ENCODE measurements at regions not wholly inside any gene's neighbourhood (a gene's known extent, or its start where the extent isn't known, plus 50 kb on each side); places are given as distances from the start of the nearest gene placed in this dataset.

DNA sequence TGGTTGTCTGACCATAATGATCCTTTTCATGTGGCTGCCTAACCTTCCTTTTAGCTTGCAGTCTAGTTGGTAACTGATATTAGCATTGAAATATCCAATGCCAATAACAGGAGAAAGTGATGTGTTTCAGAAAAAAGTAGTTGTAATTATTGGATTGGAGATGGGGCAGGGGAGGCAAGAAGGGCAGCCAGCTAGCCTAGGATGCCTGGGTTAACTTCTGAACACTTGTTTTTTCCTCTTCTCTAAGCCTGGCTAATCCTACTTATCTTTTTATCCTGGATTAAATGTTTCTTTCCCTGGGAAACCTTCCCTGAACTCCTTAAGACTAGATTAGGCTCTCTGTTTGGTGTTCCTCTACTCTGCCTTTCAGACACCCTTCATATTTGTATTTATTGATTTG lies 380.2 kb downstream of the TMEM135 start:
- Histone ChIP-seq H4K91ac (ENCODE audit: insufficient read length, low read depth, low read length) (no peak overlapping the region), H4K20me1 (ENCODE audit: control insufficient read depth, insufficient read depth, insufficient read length) (no peaks in the 10 kb centered on the region), H2BK120ac (ENCODE audit: low read depth, low read length, poor library complexity, severe bottlenecking) (no peak overlapping the region), H2AFZ (ENCODE audit: low read length) (no peak overlapping the region), H3K79me2 (ENCODE audit: insufficient read depth, low read length) (no peaks in the 10 kb centered on the region), H3K56ac (ENCODE audit: insufficient read length, low read depth, low read length) (no peak overlapping the region), H4K8ac (replicated peaks; ENCODE audit: insufficient read length, low read depth, low read length) (no peak overlapping the region), H3K27me3 (ENCODE audit: insufficient read depth, low read length) (no peaks in the 10 kb centered on the region), H2AK5ac (ENCODE audit: insufficient read length, low read length) (no peak overlapping the region), H4K5ac (ENCODE audit: insufficient read length, low read depth, low read length) (no peak overlapping the region), H3K14ac (ENCODE audit: insufficient read depth, low read length) (no peak overlapping the region), H3K9me3 (ENCODE audit: control insufficient read depth, low read depth, low read length) (no peaks in the 10 kb centered on the region), H3K79me1 (ENCODE audit: insufficient read depth, low read depth, low read length, poor library complexity, severe bottlenecking) (no peaks in the 10 kb centered on the region), H3K27ac (ENCODE audit: insufficient read length, low read depth, low read length) (no peak overlapping the region), H2BK5ac (ENCODE audit: insufficient read length, low read length) (no peak overlapping the region), H3K18ac (ENCODE audit: insufficient read length, low read depth, low read length) (no peak overlapping the region), H3K4me2 (ENCODE audit: insufficient read depth, insufficient read length, low read length) (no peak overlapping the region), H2BK15ac (ENCODE audit: low read depth, low read length) (no peak overlapping the region), H3K23ac (ENCODE audit: insufficient read length, low read depth, low read length) (no peak overlapping the region), H3K4me1 (ENCODE audit: insufficient read depth, low read length) (no peaks in the 10 kb centered on the region), H3K9ac (ENCODE audit: extremely low read depth, insufficient read length, low read length) (no peak overlapping the region), H2BK20ac (ENCODE audit: low read depth, low read length, poor library complexity, severe bottlenecking) (no peak overlapping the region), H3K4ac (ENCODE audit: low read depth, low read length) (no peak overlapping the region), H2BK12ac (ENCODE audit: insufficient read length, low read depth, low read length) (no peak overlapping the region), H3K23me2 (ENCODE audit: insufficient read length, low read depth, low read length, poor library complexity, severe bottlenecking) (no peaks in the 10 kb centered on the region), H3T11ph (ENCODE audit: low read length) (no peak overlapping the region)
- H3K36me3 Mint-ChIP-seq (ENCODE audit: insufficient read depth in 1 of 3, low read depth in 3 of 3) = no peaks in the 10 kb centered on the region
- no peak overlapping the region for H3K4me3 Mint-ChIP-seq
- H3K4me1 Mint-ChIP-seq = peaks cover 0 to 4% of the 10 kb centered on the region in 2 experiments; a peak in 1 of 4 replicates
- no peaks in the 10 kb centered on the region for H3K27me3 Mint-ChIP-seq (ENCODE audit: low read depth)
- DNase-seq = no peak
- H3K27ac Mint-ChIP-seq = no peak overlapping the region
- TF ChIP-seq, protein P1, sequence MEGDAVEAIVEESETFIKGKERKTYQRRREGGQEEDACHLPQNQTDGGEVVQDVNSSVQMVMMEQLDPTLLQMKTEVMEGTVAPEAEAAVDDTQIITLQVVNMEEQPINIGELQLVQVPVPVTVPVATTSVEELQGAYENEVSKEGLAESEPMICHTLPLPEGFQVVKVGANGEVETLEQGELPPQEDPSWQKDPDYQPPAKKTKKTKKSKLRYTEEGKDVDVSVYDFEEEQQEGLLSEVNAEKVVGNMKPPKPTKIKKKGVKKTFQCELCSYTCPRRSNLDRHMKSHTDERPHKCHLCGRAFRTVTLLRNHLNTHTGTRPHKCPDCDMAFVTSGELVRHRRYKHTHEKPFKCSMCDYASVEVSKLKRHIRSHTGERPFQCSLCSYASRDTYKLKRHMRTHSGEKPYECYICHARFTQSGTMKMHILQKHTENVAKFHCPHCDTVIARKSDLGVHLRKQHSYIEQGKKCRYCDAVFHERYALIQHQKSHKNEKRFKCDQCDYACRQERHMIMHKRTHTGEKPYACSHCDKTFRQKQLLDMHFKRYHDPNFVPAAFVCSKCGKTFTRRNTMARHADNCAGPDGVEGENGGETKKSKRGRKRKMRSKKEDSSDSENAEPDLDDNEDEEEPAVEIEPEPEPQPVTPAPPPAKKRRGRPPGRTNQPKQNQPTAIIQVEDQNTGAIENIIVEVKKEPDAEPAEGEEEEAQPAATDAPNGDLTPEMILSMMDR (conservative IDR thresholded peaks at IDR 0.05) = no peak
- no peaks in the 10 kb centered on the region for H3K9me3 Mint-ChIP-seq

Measured in H9 (cell line).